Activated CD4-positive, CD25-positive, alpha-beta regulatory T cell treated with anti-CD3 and anti-CD28 coated beads, Interleukin-2, amount 50 U/mL, for 24 hours (primary cell): ENCODE measurements at regions not wholly inside any gene's neighbourhood (a gene's known extent, or its start where the extent isn't known, plus 50 kb on each side); places are given as distances from the start of the nearest gene placed in this dataset.

ENCODE experiments used
- ATAC-seq, 2 donors: fragments of 150-1000 bp; cut with Tn5 transposase; one replicate each; pipeline ENCODE4 v1.10.0; 2021; ENCODE audit warnings: mild to moderate bottlenecking in 1 of 2, moderate library complexity in 1 of 2

GRCh38 chr13:105918842-105919741 is 616.4 kb downstream of the EFNB2 start:
- ATAC-seq: no peak

- no peak for ATAC-seq
Measured at GRCh38 chr13:105915146-105915850, 620.2 kb downstream of the EFNB2 start.

- ATAC-seq: no peak
Measured at GRCh38 chr13:105914291-105915036, 621.0 kb downstream of the EFNB2 start.

- ATAC-seq: no peak
Measured at GRCh38 chr13:105908586-105908985, 626.9 kb downstream of the EFNB2 start.

- ATAC-seq: no peak
Measured at GRCh38 chr13:105907319-105908019, 628.0 kb downstream of the EFNB2 start.

- ATAC-seq: no peak
Measured at GRCh38 chr13:105906746-105907145, 628.7 kb downstream of the EFNB2 start.

- no peak for ATAC-seq
Measured at GRCh38 chr13:105904034-105904742, 631.3 kb downstream of the EFNB2 start.

- no peak for ATAC-seq
Measured at GRCh38 chr13:105902396-105902795, 633.1 kb downstream of the EFNB2 start.

- no peak for ATAC-seq
Measured at GRCh38 chr13:105897575-105897974, 637.9 kb downstream of the EFNB2 start.

GRCh38 chr13:105894697-105895096 is 640.8 kb downstream of the EFNB2 start:
- no peak for ATAC-seq

- ATAC-seq: no peak
Measured at GRCh38 chr13:105890509-105890908, 645.0 kb downstream of the EFNB2 start.

GRCh38 chr13:105878119-105878700 is 657.3 kb downstream of the EFNB2 start:
- ATAC-seq: no peak

GRCh38 chr13:105874814-105875213 is 660.6 kb downstream of the EFNB2 start:
- ATAC-seq: no peak

- ATAC-seq: no peak
Measured at GRCh38 chr13:105871768-105872167, 663.7 kb downstream of the EFNB2 start.

GRCh38 chr13:105871326-105871725 is 664.1 kb downstream of the EFNB2 start:
- ATAC-seq: no peak

- no peak for ATAC-seq
Measured at GRCh38 chr13:105863300-105863920, 672.1 kb downstream of the EFNB2 start.

- no peak for ATAC-seq
Measured at GRCh38 chr13:105848494-105848893, 687.0 kb downstream of the EFNB2 start.

GRCh38 chr13:105847527-105848291 is 687.8 kb downstream of the EFNB2 start:
- ATAC-seq: no peak

GRCh38 chr13:105846923-105847322 is 688.5 kb downstream of the EFNB2 start:
- ATAC-seq: no peak

GRCh38 chr13:105841286-105841685 is 694.2 kb downstream of the EFNB2 start:
- no peak for ATAC-seq
